H9 (cell line): ENCODE measurements at regions not wholly inside any gene's neighbourhood (a gene's known extent, or its start where the extent isn't known, plus 50 kb on each side); places are given as distances from the start of the nearest gene placed in this dataset.

Source experiments
- DNase-seq: peaks from one replicate; pipeline ENCODE4 v3.0.0-alpha.2; 2017
- H2AFZ ChIP-seq: one replicate; pipeline ENCODE4 v1.6.1; 2013; ENCODE audit warnings: mild to moderate bottlenecking, low read length, control low read depth, moderate library complexity
- H2AK5ac ChIP-seq: 2 replicates; pipeline ENCODE4 v1.6.1; 2013; ENCODE audit warnings: low read length, control low read depth, mixed read lengths; ENCODE audit not compliant: insufficient read length
- H2BK120ac ChIP-seq: one replicate; pipeline ENCODE4 v1.6.1; 2013; ENCODE audit warnings: low read depth, mild to moderate bottlenecking, low read length, control low read depth, inconsistent platforms; ENCODE audit not compliant: poor library complexity, severe bottlenecking
- H2BK12ac ChIP-seq: 2 replicates; pipeline ENCODE4 v1.6.1; 2013; ENCODE audit warnings: low read length, control low read depth, mixed read lengths, low read depth; ENCODE audit not compliant: insufficient read length
- H2BK15ac ChIP-seq: 2 replicates; pipeline ENCODE4 v1.6.1; 2013; ENCODE audit warnings: low read depth, low read length, control low read depth
- H2BK20ac ChIP-seq: one replicate; pipeline ENCODE4 v1.6.1; 2013; ENCODE audit warnings: low read depth, mild to moderate bottlenecking, low read length, control low read depth, inconsistent platforms; ENCODE audit not compliant: poor library complexity, severe bottlenecking
- H2BK5ac ChIP-seq: 2 replicates; pipeline ENCODE4 v1.6.1; 2013; ENCODE audit warnings: low read length, control low read depth, mixed read lengths; ENCODE audit not compliant: insufficient read length
- H3K14ac ChIP-seq: 2 replicates; pipeline ENCODE4 v1.6.1; 2013; ENCODE audit warnings: low read length, control low read depth; ENCODE audit not compliant: insufficient read depth
- H3K18ac ChIP-seq: 2 replicates; pipeline ENCODE4 v1.6.1; 2013; ENCODE audit warnings: low read depth, mild to moderate bottlenecking, mixed read lengths, low read length, control low read depth; ENCODE audit not compliant: insufficient read length
- H3K23ac ChIP-seq: 2 replicates; pipeline ENCODE4 v1.6.1; 2013; ENCODE audit warnings: low read length, control low read depth, mixed read lengths, low read depth; ENCODE audit not compliant: insufficient read length
- H3K23me2 ChIP-seq: 2 replicates; pipeline ENCODE4 v1.6.1; 2013; ENCODE audit warnings: low read depth, mild to moderate bottlenecking, mixed read lengths, low read length, control low read depth; ENCODE audit not compliant: insufficient read length, poor library complexity, severe bottlenecking
- H3K27ac ChIP-seq: 2 replicates; pipeline ENCODE4 v1.5.1; 2013; ENCODE audit warnings: low read length, control low read depth, mixed read lengths, low read depth; ENCODE audit not compliant: insufficient read length
- H3K27me3 ChIP-seq: 2 replicates; pipeline ENCODE4 v1.6.1; 2013; ENCODE audit warnings: low read length, control low read depth, inconsistent platforms; ENCODE audit not compliant: insufficient read depth
- H3K4ac ChIP-seq: 2 replicates; pipeline ENCODE4 v1.6.1; 2013; ENCODE audit warnings: low read depth, mild to moderate bottlenecking, control low read depth, inconsistent platforms, low read length, moderate library complexity
- H3K4me1 ChIP-seq: 2 replicates; pipeline ENCODE4 v1.6.1; 2013; ENCODE audit warnings: low read length, control low read depth, inconsistent platforms; ENCODE audit not compliant: insufficient read depth
- H3K4me2 ChIP-seq: 2 replicates; pipeline ENCODE4 v1.6.1; 2013; ENCODE audit warnings: low read length, control low read depth, mixed read lengths; ENCODE audit not compliant: insufficient read length, insufficient read depth
- H3K56ac ChIP-seq: 2 replicates; pipeline ENCODE4 v1.6.1; 2013; ENCODE audit warnings: low read depth, mild to moderate bottlenecking, mixed read lengths, low read length, control low read depth; ENCODE audit not compliant: insufficient read length
- H3K79me1 ChIP-seq: 2 replicates; pipeline ENCODE4 v1.6.1; 2013; ENCODE audit warnings: low read depth, mild to moderate bottlenecking, moderate library complexity, low read length, control low read depth, inconsistent platforms; ENCODE audit not compliant: insufficient read depth, poor library complexity, severe bottlenecking
- H3K79me2 ChIP-seq: 2 replicates; pipeline ENCODE4 v1.6.1; 2013; ENCODE audit warnings: low read length, control low read depth, inconsistent platforms; ENCODE audit not compliant: insufficient read depth
- H3K9ac ChIP-seq: 2 replicates; pipeline ENCODE4 v1.6.1; 2013; ENCODE audit warnings: low read length, control low read depth, mixed read lengths; ENCODE audit not compliant: insufficient read length; ENCODE audit errors: extremely low read depth
- H3K9me3 ChIP-seq: one replicate; pipeline ENCODE4 v1.6.1; 2013; ENCODE audit warnings: low read depth, low read length, inconsistent platforms; ENCODE audit not compliant: control insufficient read depth
- H3T11ph ChIP-seq: one replicate; pipeline ENCODE4 v1.6.1; 2013; ENCODE audit warnings: mild to moderate bottlenecking, low read length, control low read depth, inconsistent platforms
- H4K20me1 ChIP-seq: one replicate; pipeline ENCODE4 v1.6.1; 2013; ENCODE audit not compliant: control insufficient read depth, insufficient read length, insufficient read depth
- H4K5ac ChIP-seq: 2 replicates; pipeline ENCODE4 v1.6.1; 2013; ENCODE audit warnings: low read depth, mild to moderate bottlenecking, mixed read lengths, low read length, control low read depth; ENCODE audit not compliant: insufficient read length
- H4K8ac ChIP-seq: replicated peaks from 2 replicates; pipeline ENCODE4 v1.6.1; 2013; ENCODE audit warnings: low read length, control low read depth, mixed read lengths, low read depth; ENCODE audit not compliant: insufficient read length
- H4K91ac ChIP-seq: 2 replicates; pipeline ENCODE4 v1.6.1; 2013; ENCODE audit warnings: low read depth, mild to moderate bottlenecking, moderate library complexity, mixed read lengths, low read length, control low read depth; ENCODE audit not compliant: insufficient read length
- H3K27ac Mint-ChIP-seq, 3 experiments: 2 replicates in 2 of 3; 3 replicates in 1 of 3; pipeline ENCODE4 v1.8.0; 2020 to 2021; ENCODE audit warnings: mixed read lengths in 3 of 3, mild to moderate bottlenecking in 1 of 3, moderate library complexity in 1 of 3
- H3K27me3 Mint-ChIP-seq: 2 replicates; pipeline ENCODE4 v1.8.0; 2021; ENCODE audit warnings: low read depth, mild to moderate bottlenecking, moderate library complexity, mixed read lengths
- H3K36me3 Mint-ChIP-seq, 3 experiments: 2 replicates in 2 of 3; 3 replicates in 1 of 3; pipeline ENCODE4 v1.8.0; 2020 to 2021; ENCODE audit warnings: low read depth in 3 of 3, mixed read lengths in 3 of 3; ENCODE audit not compliant: insufficient read depth in 1 of 3
- H3K4me1 Mint-ChIP-seq, 2 experiments: 2 replicates each; pipeline ENCODE4 v1.8.0; 2020; ENCODE audit warnings: mixed read lengths in 2 of 2
- H3K4me3 Mint-ChIP-seq, 2 experiments: 2 replicates in 1 of 2; 3 replicates in 1 of 2; pipeline ENCODE4 v1.8.0; 2020 to 2021; ENCODE audit warnings: mild to moderate bottlenecking in 2 of 2, mixed read lengths in 2 of 2, moderate library complexity in 1 of 2
- H3K9me3 Mint-ChIP-seq, 2 experiments: 2 replicates in 1 of 2; 3 replicates in 1 of 2; pipeline ENCODE4 v1.8.0; 2020; ENCODE audit warnings: mild to moderate bottlenecking in 2 of 2, mixed read lengths in 2 of 2, moderate library complexity in 1 of 2
- WGBS: extraction: QIAGEN DNeasy Blood & Tissue Kit; methylation state at CpG from one replicate; pipeline ENCODE4 v1.1.7; 2013; ENCODE audit warnings: missing lambda C conversion rate, low lambda C conversion rate, mixed read lengths; ENCODE audit not compliant: insufficient read length; ENCODE audit errors: extremely low coverage; 5-methylcytosine and 5-hydroxymethylcytosine counted together
- TF ChIP-seq, protein P1 (sequence below): fragments of 200-600 bp; sonication (generic); conservative IDR thresholded peaks from 3 replicates; pipeline ENCODE4 v1.8.0; 2021; ENCODE audit warnings: antibody characterized with exemption, mild to moderate bottlenecking

GRCh38 chr7:126227643-126228042 is 1025.1 kb downstream of the GRM8 start:
- H4K8ac ChIP-seq = no peak overlapping the region
- no peak overlapping the region for H2BK20ac ChIP-seq
- no peak overlapping the region for H3K4me3 Mint-ChIP-seq
- H3K4me1 ChIP-seq = no peaks in the 10 kb centered on the region
- no peak overlapping the region for H2BK12ac ChIP-seq
- no peaks in the 10 kb centered on the region; a peak in 1 of 7 replicates for H3K36me3 Mint-ChIP-seq
- H3K56ac ChIP-seq = no peak overlapping the region
- H3K4ac ChIP-seq = no peak overlapping the region
- H3K9ac ChIP-seq = no peak overlapping the region
- no peak overlapping the region for H2AFZ ChIP-seq
- DNase-seq = no peak
- no peaks in the 10 kb centered on the region for H3K23me2 ChIP-seq
- H4K5ac ChIP-seq = no peak overlapping the region
- H3K27me3 ChIP-seq = no peaks in the 10 kb centered on the region
- no peak overlapping the region for H3K27ac Mint-ChIP-seq
- no peaks in the 10 kb centered on the region for H3K27me3 Mint-ChIP-seq
- no peaks in the 10 kb centered on the region for H4K20me1 ChIP-seq
- no peak overlapping the region for H2AK5ac ChIP-seq
- H3K9me3 Mint-ChIP-seq = peaks cover 0 to 2% of the 10 kb centered on the region in 2 experiments; a peak in 3 of 5 replicates
- H4K91ac ChIP-seq = no peak overlapping the region
- TF ChIP-seq, protein P1, sequence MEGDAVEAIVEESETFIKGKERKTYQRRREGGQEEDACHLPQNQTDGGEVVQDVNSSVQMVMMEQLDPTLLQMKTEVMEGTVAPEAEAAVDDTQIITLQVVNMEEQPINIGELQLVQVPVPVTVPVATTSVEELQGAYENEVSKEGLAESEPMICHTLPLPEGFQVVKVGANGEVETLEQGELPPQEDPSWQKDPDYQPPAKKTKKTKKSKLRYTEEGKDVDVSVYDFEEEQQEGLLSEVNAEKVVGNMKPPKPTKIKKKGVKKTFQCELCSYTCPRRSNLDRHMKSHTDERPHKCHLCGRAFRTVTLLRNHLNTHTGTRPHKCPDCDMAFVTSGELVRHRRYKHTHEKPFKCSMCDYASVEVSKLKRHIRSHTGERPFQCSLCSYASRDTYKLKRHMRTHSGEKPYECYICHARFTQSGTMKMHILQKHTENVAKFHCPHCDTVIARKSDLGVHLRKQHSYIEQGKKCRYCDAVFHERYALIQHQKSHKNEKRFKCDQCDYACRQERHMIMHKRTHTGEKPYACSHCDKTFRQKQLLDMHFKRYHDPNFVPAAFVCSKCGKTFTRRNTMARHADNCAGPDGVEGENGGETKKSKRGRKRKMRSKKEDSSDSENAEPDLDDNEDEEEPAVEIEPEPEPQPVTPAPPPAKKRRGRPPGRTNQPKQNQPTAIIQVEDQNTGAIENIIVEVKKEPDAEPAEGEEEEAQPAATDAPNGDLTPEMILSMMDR = no peak
- H2BK5ac ChIP-seq = no peak overlapping the region
- H3K4me2 ChIP-seq = no peak overlapping the region
- H3T11ph ChIP-seq = no peak overlapping the region
- H3K23ac ChIP-seq = no peak overlapping the region
- H2BK15ac ChIP-seq = no peak overlapping the region
- H3K4me1 Mint-ChIP-seq = no peaks in the 10 kb centered on the region
- H3K27ac ChIP-seq = no peak overlapping the region
- no peaks in the 10 kb centered on the region for H3K79me1 ChIP-seq
- no peaks in the 10 kb centered on the region for H3K79me2 ChIP-seq
- no peak overlapping the region for H2BK120ac ChIP-seq
- no peak overlapping the region for H3K18ac ChIP-seq
- no peaks in the 10 kb centered on the region for H3K9me3 ChIP-seq
- no peak overlapping the region for H3K14ac ChIP-seq
- WGBS = no CpG with 5 or more reads among the region's 1 CpG
